ENCODE measurements at regions not wholly inside any gene's neighbourhood (a gene's known extent, or its start where the extent isn't known, plus 50 kb on each side); places are given as distances from the start of the nearest gene placed in this dataset.

- TF ChIP-seq EZH2 (IDR thresholded peaks at IDR 0.05) (no peak), POLR2AphosphoS5 (IDR thresholded peaks at IDR 0.05; ENCODE audit: borderline replicate concordance, low read depth, low read length) (no peak), FOXP2 (optimal IDR thresholded peaks at IDR 0.05; ENCODE audit: control extremely low read depth, extremely low read length, insufficient read depth) (no peak)
These were observed 140.7 kb downstream of the PIK3R1 start for GRCh38 chr5:68356216-68356615.
